GM23338 (cell line): ENCODE measurements at regions not wholly inside any gene's neighbourhood (a gene's known extent, or its start where the extent isn't known, plus 50 kb on each side); places are given as distances from the start of the nearest gene placed in this dataset.

ENCODE experiments used
- EZH2 ChIP-seq: fragments of 200-600 bp; sonication (generic); IDR thresholded peaks from one replicate; pipeline ENCODE4 v1.8.0; 2017; ENCODE audit warnings: antibody characterized with exemption, mild to moderate bottlenecking, low read depth; ENCODE audit not compliant: unreplicated experiment
- EZH2phosphoT487 ChIP-seq: fragments of 200-600 bp; sonication (generic); IDR thresholded peaks from one replicate; pipeline ENCODE4 v1.8.1; 2018; ENCODE audit warnings: antibody characterized with exemption; ENCODE audit not compliant: unreplicated experiment
- POLR2AphosphoS5 ChIP-seq: IDR thresholded peaks from 2 replicates; pipeline ENCODE4 v1.6.1; 2016; ENCODE audit warnings: antibody characterized with exemption, low read depth
- ZNF331 ChIP-seq: fragments of 250-450 bp; sonication (Bioruptor Pico); IDR thresholded peaks from 2 replicates; pipeline ENCODE4 v1.5.0; 2020; ENCODE audit warnings: low read depth, mild to moderate bottlenecking, moderate library complexity
- TF ChIP-seq, protein P1 (sequence below), 2 experiments: fragments of 200-600 bp in 1 of 2; sonication (generic) in 1 of 2; conservative IDR thresholded peaks; 2 replicates each; pipeline versions ENCODE4 v1.5.1 to v1.6.1; 2016 to 2017; ENCODE audit warnings: antibody characterized with exemption in 2 of 2, low read depth in 2 of 2, mild to moderate bottlenecking in 2 of 2, moderate library complexity in 1 of 2

DNA sequence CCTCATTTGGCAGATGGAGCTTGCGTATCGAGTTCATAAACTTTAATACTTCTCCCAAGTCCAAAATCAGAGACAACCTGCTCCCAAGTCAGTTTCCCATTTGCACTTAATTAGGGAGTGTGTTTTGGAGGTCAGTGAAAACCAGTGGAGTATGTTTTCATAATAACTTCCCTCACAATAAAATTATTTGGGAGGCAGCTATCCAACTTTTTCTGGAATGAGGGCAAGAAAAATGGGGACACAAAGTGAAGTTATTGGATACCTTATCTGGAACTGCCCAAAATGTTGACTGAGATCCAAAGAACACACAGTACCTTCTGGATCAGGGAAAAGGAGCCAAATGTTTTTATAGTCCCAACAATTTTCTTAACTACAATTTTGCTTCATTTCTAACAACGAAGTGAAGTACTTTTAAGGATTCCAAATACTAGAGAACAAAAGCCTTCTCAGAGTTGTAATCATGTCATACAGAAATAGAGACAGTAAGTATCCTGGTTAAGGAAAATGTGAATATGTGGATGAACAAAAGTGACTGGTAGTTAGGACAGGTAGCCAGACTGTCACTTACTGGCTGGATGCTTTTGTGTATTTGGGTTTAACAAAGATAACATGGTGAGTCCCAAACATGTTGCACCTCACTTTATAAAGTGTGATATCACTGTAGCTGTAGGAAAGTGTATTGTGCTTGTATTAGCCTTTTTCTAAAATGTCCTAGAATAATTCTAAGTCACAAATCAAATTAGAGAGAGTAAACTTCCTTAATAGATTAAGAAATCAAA is 325.0 kb downstream of the HLX start:
- TF ChIP-seq, protein P1, sequence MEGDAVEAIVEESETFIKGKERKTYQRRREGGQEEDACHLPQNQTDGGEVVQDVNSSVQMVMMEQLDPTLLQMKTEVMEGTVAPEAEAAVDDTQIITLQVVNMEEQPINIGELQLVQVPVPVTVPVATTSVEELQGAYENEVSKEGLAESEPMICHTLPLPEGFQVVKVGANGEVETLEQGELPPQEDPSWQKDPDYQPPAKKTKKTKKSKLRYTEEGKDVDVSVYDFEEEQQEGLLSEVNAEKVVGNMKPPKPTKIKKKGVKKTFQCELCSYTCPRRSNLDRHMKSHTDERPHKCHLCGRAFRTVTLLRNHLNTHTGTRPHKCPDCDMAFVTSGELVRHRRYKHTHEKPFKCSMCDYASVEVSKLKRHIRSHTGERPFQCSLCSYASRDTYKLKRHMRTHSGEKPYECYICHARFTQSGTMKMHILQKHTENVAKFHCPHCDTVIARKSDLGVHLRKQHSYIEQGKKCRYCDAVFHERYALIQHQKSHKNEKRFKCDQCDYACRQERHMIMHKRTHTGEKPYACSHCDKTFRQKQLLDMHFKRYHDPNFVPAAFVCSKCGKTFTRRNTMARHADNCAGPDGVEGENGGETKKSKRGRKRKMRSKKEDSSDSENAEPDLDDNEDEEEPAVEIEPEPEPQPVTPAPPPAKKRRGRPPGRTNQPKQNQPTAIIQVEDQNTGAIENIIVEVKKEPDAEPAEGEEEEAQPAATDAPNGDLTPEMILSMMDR (conservative IDR thresholded peaks at IDR 0.05; ENCODE audit: low read depth in 2 of 2) = no peak
- TF ChIP-seq EZH2phosphoT487 = no peak
- no peak for TF ChIP-seq POLR2AphosphoS5
- TF ChIP-seq EZH2 = no peak
- no peak for TF ChIP-seq ZNF331 (CRISPR knock-in tag)
